Suprapubic skin (tissue), 4 donors: ENCODE measurements at regions not wholly inside any gene's neighbourhood (a gene's known extent, or its start where the extent isn't known, plus 50 kb on each side); places are given as distances from the start of the nearest gene placed in this dataset.
"Not testable (repeated sequence)": the region's sequence is repeated elsewhere in the genome, so short reads cannot be mapped to it uniquely, and the experiment has no call there.

Experiments used
- CTCF ChIP-seq, 2 donors: fragments of 200-600 bp in 1 of 2; fragments of 450-650 bp in 1 of 2; sonication (generic) in 1 of 2; IDR thresholded peaks; one replicate each; pipeline ENCODE4 v1.5.1; 2016 to 2019; ENCODE audit warnings: antibody characterized with exemption in 2 of 2, mild to moderate bottlenecking in 1 of 2, moderate library complexity in 1 of 2
- EP300 ChIP-seq: sonication (generic); formaldehyde crosslinking; IDR thresholded peaks from one replicate; pipeline ENCODE4 v1.6.1; 2017; ENCODE audit warnings: antibody characterized with exemption
- POLR2A ChIP-seq, 2 donors: fragments of 450-650 bp; IDR thresholded peaks; one replicate each; pipeline ENCODE4 v1.6.1; 2017; ENCODE audit warnings: antibody characterized with exemption in 2 of 2, mild to moderate bottlenecking in 2 of 2, moderate library complexity in 2 of 2
- POLR2AphosphoS5 ChIP-seq, 3 donors: sonication (generic); formaldehyde crosslinking; IDR thresholded peaks; one replicate each; pipeline ENCODE4 v1.6.1; 2017; ENCODE audit warnings: antibody characterized with exemption in 3 of 3

DNA sequence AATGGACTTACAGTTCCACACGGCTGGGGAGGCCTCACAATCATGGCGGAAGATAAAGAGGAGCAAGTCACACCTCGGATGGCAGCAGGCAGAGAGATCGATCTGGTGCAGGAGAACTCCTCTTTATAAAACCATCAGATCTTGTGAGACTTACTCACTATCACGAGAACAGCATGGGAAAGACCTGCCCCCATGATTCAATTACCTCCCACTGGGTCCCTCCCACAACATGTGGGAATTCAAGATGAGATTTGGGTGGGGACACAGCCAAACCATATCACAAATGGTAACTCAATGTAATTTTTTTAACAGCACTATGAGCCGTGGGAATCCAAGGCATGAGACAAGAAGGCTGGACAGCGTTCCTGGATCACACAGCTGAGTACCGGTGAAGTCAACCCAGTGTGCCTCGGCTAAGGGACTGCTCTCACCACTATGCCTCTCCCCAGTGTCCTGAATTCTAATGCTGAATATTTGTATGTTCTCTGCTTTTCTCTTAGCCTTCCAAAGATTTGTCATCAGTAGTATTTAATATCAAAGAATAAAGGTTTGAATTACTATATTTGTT, 84.3 kb downstream of the IRS2 start:
- not testable (repeated sequence) for TF ChIP-seq CTCF (IDR thresholded peaks at IDR 0.05); EP300; POLR2A (IDR thresholded peaks at IDR 0.05); POLR2AphosphoS5 (IDR thresholded peaks at IDR 0.05)
